Panc1 (cell line): ENCODE measurements at regions not wholly inside any gene's neighbourhood (a gene's known extent, or its start where the extent isn't known, plus 50 kb on each side); places are given as distances from the start of the nearest gene placed in this dataset.
"Not testable (repeated sequence)": the region's sequence is repeated elsewhere in the genome, so short reads cannot be mapped to it uniquely, and the experiment has no call there.

Experiments
- ATAC-seq: fragments of 200-7000 bp; cut with Tn5 transposase; 2 replicates; pipeline ENCODE4 v1.9.1; 2020; ENCODE audit warnings: mild to moderate bottlenecking, moderate library complexity
- BruUV-seq: library from RNA; stranded (reverse); fragments of 400-500 nt; replicated peaks from 2 replicates; lab custom pipeline; 2021; lab: Mats Ljungman, UMichigan
- CTCF ChIA-PET: fragments of 300-600 bp; sonication (Branson Sonifier 250); formaldehyde crosslinking; loops from one replicate; lab custom pipeline; 2022; ENCODE audit warnings: antibody characterized with exemption; lab: Charles Lee
- POLR2A ChIA-PET: fragments of 300-600 bp; sonication (Branson Sonifier 250); formaldehyde crosslinking; loops from one replicate; lab custom pipeline; 2022; ENCODE audit warnings: antibody characterized with exemption; lab: Charles Lee
- DNase-seq: peaks from one replicate; pipeline ENCODE4 v3.0.0-alpha.2; 2010; ENCODE audit warnings: low read depth, low spot score
- H3K27ac ChIP-seq: 2 replicates; pipeline ENCODE4 v1.5.1; 2011; ENCODE audit warnings: mild to moderate bottlenecking, low read length, inconsistent platforms
- H3K27me3 ChIP-seq: fragments of 200-500 bp; sonication (Bioruptor generic); 2 replicates; pipeline ENCODE4 v1.6.0; 2014; ENCODE audit warnings: low read length, inconsistent platforms; ENCODE audit not compliant: control insufficient read depth, insufficient read depth
- H3K36me3 ChIP-seq: fragments of 200-500 bp; sonication (Bioruptor generic); 2 replicates; pipeline ENCODE4 v1.5.1; 2014; ENCODE audit warnings: inconsistent platforms, mild to moderate bottlenecking, low read length, moderate library complexity; ENCODE audit not compliant: control insufficient read depth, insufficient read depth
- H3K4me1 ChIP-seq: 2 replicates; pipeline ENCODE4 v1.5.1; 2011; ENCODE audit warnings: inconsistent platforms, mild to moderate bottlenecking, low read length, moderate library complexity; ENCODE audit not compliant: control insufficient read depth, insufficient read depth
- H3K4me3 ChIP-seq, 2 experiments: 2 replicates each; pipeline ENCODE4 v1.5.1; 2011 to 2012; ENCODE audit warnings: low read depth in 2 of 2, low read length in 2 of 2, mild to moderate bottlenecking in 2 of 2, inconsistent platforms in 1 of 2, moderate library complexity in 1 of 2
- H3K9me3 ChIP-seq: fragments of 200-500 bp; sonication (Bioruptor generic); 2 replicates; pipeline ENCODE4 v1.5.1; 2014; ENCODE audit warnings: low read depth, mild to moderate bottlenecking, inconsistent platforms, low read length, moderate library complexity; ENCODE audit not compliant: control insufficient read depth, insufficient read depth
- POLR2AphosphoS5 ChIP-seq: IDR thresholded peaks from 2 replicates; pipeline ENCODE4 v1.6.1; 2012; ENCODE audit warnings: mild to moderate bottlenecking, low read depth, low read length, moderate library complexity
- SIN3A ChIP-seq: IDR thresholded peaks from 2 replicates; pipeline ENCODE4 v1.6.1; 2012; ENCODE audit warnings: low read depth, mild to moderate bottlenecking, low read length, moderate library complexity, borderline replicate concordance; ENCODE audit not compliant: insufficient read depth
- TCF7L2 ChIP-seq: IDR thresholded peaks from 2 replicates; pipeline ENCODE4 v1.6.1; 2011; ENCODE audit warnings: mild to moderate bottlenecking, low read depth, low read length, inconsistent platforms
- in situ Hi-C: cut with HindIII; loops from 2 replicates; pipeline ENCODE4 v1.10.0; 2016; ENCODE audit warnings: low sequenced_read_pairs, low pct_unique_long_range_greater_than_20kb
- intact Hi-C: fragments of 100-400 bp; cut with micrococcal nuclease; formaldehyde crosslinking; loops from one replicate; pipeline ENCODE4 v1.10.0; 2022; ENCODE audit not compliant: unreplicated experiment
- TF ChIP-seq, protein P1 (sequence below): fragments of 450-650 bp; IDR thresholded peaks from 2 replicates; pipeline ENCODE4 v1.5.1; 2017; ENCODE audit warnings: mild to moderate bottlenecking
- TF ChIP-seq, protein P2 (sequence below), 2 experiments: IDR thresholded peaks; 2 replicates each; pipeline ENCODE4 v1.6.1; 2011 to 2012; ENCODE audit warnings: low read depth in 2 of 2, control low read depth in 1 of 2, low read length in 1 of 2, mild to moderate bottlenecking in 1 of 2, moderate library complexity in 1 of 2; ENCODE audit not compliant: insufficient read depth in 1 of 2

DNA sequence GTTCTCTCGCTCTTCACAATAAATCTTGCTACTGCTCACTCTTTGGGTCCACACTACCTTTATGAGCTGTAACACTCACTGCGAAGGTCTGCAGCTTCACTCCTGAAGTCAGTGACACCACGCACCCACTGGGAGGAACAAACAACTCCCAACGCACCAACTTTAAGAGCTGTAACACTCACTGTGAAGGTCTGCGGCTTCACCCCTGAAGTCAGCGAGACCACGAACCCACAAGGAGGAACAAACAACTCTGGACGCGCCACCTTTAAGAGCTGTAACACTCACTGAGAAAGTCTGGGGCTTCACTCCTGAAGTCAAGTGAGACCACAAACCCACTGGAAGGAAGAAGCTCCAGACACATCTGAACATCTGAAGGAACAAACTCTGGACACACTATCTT is 89.5 kb upstream of the ITM2A start:
- in situ Hi-C loops, POLR2A ChIA-PET, H3K9me3 ChIP-seq, CTCF ChIA-PET, H3K4me1 ChIP-seq, H3K27ac ChIP-seq, DNase-seq, ATAC-seq, intact Hi-C loops, H3K27me3 ChIP-seq, H3K36me3 ChIP-seq, BruUV-seq, H3K4me3 ChIP-seq: not testable (repeated sequence)

DNA sequence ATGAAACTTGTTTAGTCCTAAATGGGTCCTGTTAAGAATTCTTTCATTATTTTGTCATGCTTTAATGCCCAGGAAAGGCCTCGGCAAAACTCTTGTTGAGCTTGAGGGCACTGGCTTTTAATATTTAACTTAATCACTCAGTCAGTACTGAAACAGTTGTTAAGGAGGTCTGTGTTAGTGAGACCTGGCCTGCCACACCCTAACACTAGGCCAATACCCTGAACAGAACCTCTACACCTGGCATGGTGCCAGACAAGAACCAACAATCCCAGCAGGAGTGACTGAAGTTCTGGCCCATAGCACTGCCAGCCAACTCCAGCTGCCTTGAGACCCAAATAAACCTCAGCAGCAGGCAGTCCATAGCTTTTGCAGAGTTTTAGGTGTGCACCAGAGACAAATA is 85.7 kb upstream of the ITM2A start:
- POLR2A ChIA-PET: no interaction called here
- ATAC-seq (no peak), DNase-seq (no peak)
- CTCF ChIA-PET: no interaction called here
- H3K4me1 ChIP-seq: no peaks in the 10 kb centered on the region
- no peak overlapping the region for H3K4me3 ChIP-seq
- H3K36me3 ChIP-seq: no peaks in the 10 kb centered on the region
- H3K9me3 ChIP-seq: no peaks in the 10 kb centered on the region
- TF ChIP-seq TCF7L2: no peak
- TF ChIP-seq, protein P1, sequence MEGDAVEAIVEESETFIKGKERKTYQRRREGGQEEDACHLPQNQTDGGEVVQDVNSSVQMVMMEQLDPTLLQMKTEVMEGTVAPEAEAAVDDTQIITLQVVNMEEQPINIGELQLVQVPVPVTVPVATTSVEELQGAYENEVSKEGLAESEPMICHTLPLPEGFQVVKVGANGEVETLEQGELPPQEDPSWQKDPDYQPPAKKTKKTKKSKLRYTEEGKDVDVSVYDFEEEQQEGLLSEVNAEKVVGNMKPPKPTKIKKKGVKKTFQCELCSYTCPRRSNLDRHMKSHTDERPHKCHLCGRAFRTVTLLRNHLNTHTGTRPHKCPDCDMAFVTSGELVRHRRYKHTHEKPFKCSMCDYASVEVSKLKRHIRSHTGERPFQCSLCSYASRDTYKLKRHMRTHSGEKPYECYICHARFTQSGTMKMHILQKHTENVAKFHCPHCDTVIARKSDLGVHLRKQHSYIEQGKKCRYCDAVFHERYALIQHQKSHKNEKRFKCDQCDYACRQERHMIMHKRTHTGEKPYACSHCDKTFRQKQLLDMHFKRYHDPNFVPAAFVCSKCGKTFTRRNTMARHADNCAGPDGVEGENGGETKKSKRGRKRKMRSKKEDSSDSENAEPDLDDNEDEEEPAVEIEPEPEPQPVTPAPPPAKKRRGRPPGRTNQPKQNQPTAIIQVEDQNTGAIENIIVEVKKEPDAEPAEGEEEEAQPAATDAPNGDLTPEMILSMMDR: no peak
- TF ChIP-seq, protein P2, sequence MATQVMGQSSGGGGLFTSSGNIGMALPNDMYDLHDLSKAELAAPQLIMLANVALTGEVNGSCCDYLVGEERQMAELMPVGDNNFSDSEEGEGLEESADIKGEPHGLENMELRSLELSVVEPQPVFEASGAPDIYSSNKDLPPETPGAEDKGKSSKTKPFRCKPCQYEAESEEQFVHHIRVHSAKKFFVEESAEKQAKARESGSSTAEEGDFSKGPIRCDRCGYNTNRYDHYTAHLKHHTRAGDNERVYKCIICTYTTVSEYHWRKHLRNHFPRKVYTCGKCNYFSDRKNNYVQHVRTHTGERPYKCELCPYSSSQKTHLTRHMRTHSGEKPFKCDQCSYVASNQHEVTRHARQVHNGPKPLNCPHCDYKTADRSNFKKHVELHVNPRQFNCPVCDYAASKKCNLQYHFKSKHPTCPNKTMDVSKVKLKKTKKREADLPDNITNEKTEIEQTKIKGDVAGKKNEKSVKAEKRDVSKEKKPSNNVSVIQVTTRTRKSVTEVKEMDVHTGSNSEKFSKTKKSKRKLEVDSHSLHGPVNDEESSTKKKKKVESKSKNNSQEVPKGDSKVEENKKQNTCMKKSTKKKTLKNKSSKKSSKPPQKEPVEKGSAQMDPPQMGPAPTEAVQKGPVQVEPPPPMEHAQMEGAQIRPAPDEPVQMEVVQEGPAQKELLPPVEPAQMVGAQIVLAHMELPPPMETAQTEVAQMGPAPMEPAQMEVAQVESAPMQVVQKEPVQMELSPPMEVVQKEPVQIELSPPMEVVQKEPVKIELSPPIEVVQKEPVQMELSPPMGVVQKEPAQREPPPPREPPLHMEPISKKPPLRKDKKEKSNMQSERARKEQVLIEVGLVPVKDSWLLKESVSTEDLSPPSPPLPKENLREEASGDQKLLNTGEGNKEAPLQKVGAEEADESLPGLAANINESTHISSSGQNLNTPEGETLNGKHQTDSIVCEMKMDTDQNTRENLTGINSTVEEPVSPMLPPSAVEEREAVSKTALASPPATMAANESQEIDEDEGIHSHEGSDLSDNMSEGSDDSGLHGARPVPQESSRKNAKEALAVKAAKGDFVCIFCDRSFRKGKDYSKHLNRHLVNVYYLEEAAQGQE (IDR thresholded peaks at IDR 0.05; ENCODE audit: insufficient read depth in 1 of 2, low read depth in 2 of 2, low read length in 1 of 2): no peak
- no peak for TF ChIP-seq POLR2AphosphoS5
- TF ChIP-seq SIN3A: no peak
- no peak overlapping the region for H3K27ac ChIP-seq
- in situ Hi-C loops: no loop called here
- BruUV-seq: no TSS peak
- intact Hi-C loops: no loop called here
- no peaks in the 10 kb centered on the region for H3K27me3 ChIP-seq

DNA sequence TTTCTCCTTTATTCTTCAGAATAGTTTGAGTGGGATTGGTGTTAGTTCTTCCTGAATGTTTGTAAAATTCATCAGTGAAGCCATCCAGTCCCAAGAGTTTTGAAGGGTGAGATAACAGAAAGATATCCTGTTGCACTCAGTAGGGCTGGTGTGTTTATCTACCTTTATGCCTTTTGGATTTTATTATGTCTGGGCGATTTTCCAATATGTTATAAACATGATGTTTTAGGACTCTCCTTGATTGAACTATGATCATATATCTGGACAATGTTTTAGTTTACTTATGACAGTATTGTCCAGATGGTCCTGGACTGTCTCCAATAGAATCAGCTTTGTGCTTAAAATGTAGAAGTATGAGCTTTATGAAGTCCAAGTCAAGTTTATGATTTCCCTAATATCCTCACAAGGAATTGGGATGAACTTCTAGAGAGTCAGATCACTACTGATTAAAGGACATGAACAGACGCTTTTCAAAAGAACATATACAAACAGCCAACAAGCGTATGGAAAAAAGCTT is 77.6 kb upstream of the ITM2A start:
- no peaks in the 10 kb centered on the region for H3K27me3 ChIP-seq
- TF ChIP-seq TCF7L2: no peak
- TF ChIP-seq, protein P1: no peak
- no peak for TF ChIP-seq POLR2AphosphoS5
- TF ChIP-seq, protein P2 (IDR thresholded peaks at IDR 0.05; ENCODE audit: insufficient read depth in 1 of 2, low read depth in 2 of 2, low read length in 1 of 2): no peak
- no peak for ATAC-seq
- H3K4me3 ChIP-seq: no peak overlapping the region
- BruUV-seq: no TSS peak
- H3K36me3 ChIP-seq: no peaks in the 10 kb centered on the region
- no peaks in the 10 kb centered on the region for H3K9me3 ChIP-seq
- intact Hi-C loops: no loop called here
- CTCF ChIA-PET: no interaction called here
- no peak for DNase-seq
- H3K27ac ChIP-seq: no peak overlapping the region
- POLR2A ChIA-PET: no interaction called here
- in situ Hi-C loops: no loop called here
- no peaks in the 10 kb centered on the region for H3K4me1 ChIP-seq
